Stimulated activated CD8-positive, alpha-beta memory T cell treated with anti-CD3 and anti-CD28 coated beads, Interleukin-15, amount 100 ng/mL, for 48 hours (primary cell): ENCODE measurements at regions not wholly inside any gene's neighbourhood (a gene's known extent, or its start where the extent isn't known, plus 50 kb on each side); places are given as distances from the start of the nearest gene placed in this dataset.
"Not testable (repeated sequence)": the region's sequence is repeated elsewhere in the genome, so short reads cannot be mapped to it uniquely, and the experiment has no call there.

Experiments used
- DNase-seq, 2 donors: peaks; one replicate each; pipeline ENCODE4 v3.0.0-alpha.2; 2020; ENCODE audit warnings: low read depth in 2 of 2

GRCh38 chr6:103191391-103192093, 1668.2 kb downstream of the HACE1 start:
- DNase-seq: no peak

GRCh38 chr6:103184776-103185175, 1674.9 kb downstream of the HACE1 start:
- no peak for DNase-seq

GRCh38 chr6:103183831-103184411, 1675.8 kb downstream of the HACE1 start:
- no peak for DNase-seq

- DNase-seq: no peak
These were observed 1681.5 kb downstream of the HACE1 start for GRCh38 chr6:103178193-103178592.

- no peak for DNase-seq
These were observed 1681.9 kb downstream of the HACE1 start for GRCh38 chr6:103177791-103178190.

GRCh38 chr6:103175056-103175455, 1684.7 kb downstream of the HACE1 start:
- no peak for DNase-seq

GRCh38 chr6:103167345-103168071, 1692.2 kb downstream of the HACE1 start:
- no peak for DNase-seq

- DNase-seq: no peak
These were observed 1704.7 kb downstream of the HACE1 start for GRCh38 chr6:103154779-103155572.

GRCh38 chr6:103153016-103153415, 1706.7 kb downstream of the HACE1 start:
- DNase-seq: no peak

GRCh38 chr6:103142902-103143301, 1716.8 kb downstream of the HACE1 start:
- no peak for DNase-seq

- no peak for DNase-seq
These were observed 1719.3 kb downstream of the HACE1 start for GRCh38 chr6:103140308-103141027.

GRCh38 chr6:103139377-103139776, 1720.3 kb downstream of the HACE1 start:
- no peak for DNase-seq

GRCh38 chr6:103124471-103124870, 1731.0 kb downstream of the GRIK2 start:
- no peak for DNase-seq

GRCh38 chr6:103122766-103123601, 1729.5 kb downstream of the GRIK2 start:
- no peak for DNase-seq

GRCh38 chr6:103119056-103119455, 1725.5 kb downstream of the GRIK2 start:
- no peak for DNase-seq

GRCh38 chr6:103114582-103114981, 1721.1 kb downstream of the GRIK2 start:
- DNase-seq: no peak

GRCh38 chr6:103113416-103113815, 1719.9 kb downstream of the GRIK2 start:
- no peak for DNase-seq

GRCh38 chr6:103107985-103108384, 1714.5 kb downstream of the GRIK2 start:
- no peak for DNase-seq

- DNase-seq: no peak
These were observed 1712.2 kb downstream of the GRIK2 start for GRCh38 chr6:103105686-103106085.

GRCh38 chr6:103101267-103101666, 1707.8 kb downstream of the GRIK2 start:
- no peak for DNase-seq

GRCh38 chr6:103092414-103092813, 1698.9 kb downstream of the GRIK2 start:
- not testable (repeated sequence) for DNase-seq
